ENCODE measurements at regions not wholly inside any gene's neighbourhood (a gene's known extent, or its start where the extent isn't known, plus 50 kb on each side); places are given as distances from the start of the nearest gene placed in this dataset.

DNA sequence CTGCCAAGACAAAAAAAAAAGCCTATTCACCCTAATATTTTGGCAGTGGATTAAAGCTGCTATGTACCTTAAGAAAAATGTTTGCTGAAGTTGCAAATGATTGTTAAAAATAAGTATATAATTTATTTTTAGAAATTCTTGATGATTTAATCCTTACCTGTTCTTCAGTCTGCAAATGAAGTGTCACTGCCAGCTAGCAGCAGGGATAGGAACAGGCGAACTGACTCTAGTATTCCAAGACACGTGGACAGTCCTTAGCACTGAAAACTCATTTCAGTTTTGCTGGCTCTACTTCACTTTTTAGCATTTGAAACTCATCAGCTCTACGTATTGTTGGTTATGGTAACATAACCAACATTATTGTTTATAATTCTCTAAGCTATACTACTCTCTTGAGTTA is 204.4 kb upstream of the ID4 start:
- CTCF ChIA-PET: interaction anchor here (1.1 kb wide), 1 partner anchor 10 kb away, joined by 3 read pairs; no protein-coding TSS in a partner anchor
- no peak for DNase-seq (ENCODE audit: extremely low spot score)
- POLR2A ChIA-PET: no interaction called here
- TF ChIP-seq TARDBP (IDR thresholded peaks at IDR 0.05) (no peak), FOXA1 (IDR thresholded peaks at IDR 0.05) (no peak), FOXM1 (IDR thresholded peaks at IDR 0.05; ENCODE audit: borderline replicate concordance) (no peak), FOXK2 (IDR thresholded peaks at IDR 0.05) (no peak), ELF4 (IDR thresholded peaks at IDR 0.05) (no peak), LEF1 (IDR thresholded peaks at IDR 0.05; ENCODE audit: borderline replicate concordance) (no peak), CTBP1 (IDR thresholded peaks at IDR 0.05; ENCODE audit: borderline replicate concordance) (no peak)
- TF ChIP-seq, protein P1, sequence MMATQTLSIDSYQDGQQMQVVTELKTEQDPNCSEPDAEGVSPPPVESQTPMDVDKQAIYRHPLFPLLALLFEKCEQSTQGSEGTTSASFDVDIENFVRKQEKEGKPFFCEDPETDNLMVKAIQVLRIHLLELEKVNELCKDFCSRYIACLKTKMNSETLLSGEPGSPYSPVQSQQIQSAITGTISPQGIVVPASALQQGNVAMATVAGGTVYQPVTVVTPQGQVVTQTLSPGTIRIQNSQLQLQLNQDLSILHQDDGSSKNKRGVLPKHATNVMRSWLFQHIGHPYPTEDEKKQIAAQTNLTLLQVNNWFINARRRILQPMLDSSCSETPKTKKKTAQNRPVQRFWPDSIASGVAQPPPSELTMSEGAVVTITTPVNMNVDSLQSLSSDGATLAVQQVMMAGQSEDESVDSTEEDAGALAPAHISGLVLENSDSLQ (IDR thresholded peaks at IDR 0.05): no peak

DNA sequence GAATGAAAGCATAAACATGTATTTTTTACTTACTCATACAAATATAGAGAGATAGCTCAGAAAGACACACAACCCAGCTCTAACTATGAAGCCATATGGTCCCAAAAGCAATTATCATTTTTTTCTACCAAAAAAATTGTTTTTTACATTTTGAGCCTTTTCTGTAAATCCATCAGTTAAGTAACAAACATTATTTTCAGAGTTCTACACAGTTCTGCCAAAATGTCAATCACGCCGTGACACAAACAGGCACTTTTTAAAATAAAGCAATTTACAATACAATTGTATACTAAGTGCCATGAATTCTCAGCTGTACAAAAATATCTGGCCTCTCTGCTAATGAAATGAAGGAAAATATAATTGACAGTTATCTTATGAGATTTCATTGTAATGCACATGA is 201.4 kb upstream of the ID4 start:
- ChIA-PET CTCF (no interaction called here), POLR2A (no interaction called here)
- TF ChIP-seq TARDBP (IDR thresholded peaks at IDR 0.05): no peak
- TF ChIP-seq FOXK2 (IDR thresholded peaks at IDR 0.05): no peak
- no peak for TF ChIP-seq L3MBTL2 (conservative IDR thresholded peaks at IDR 0.05)
- TF ChIP-seq, protein P1 (IDR thresholded peaks at IDR 0.05): no peak
- no peak for TF ChIP-seq ARNT (IDR thresholded peaks at IDR 0.05)
- no peak for TF ChIP-seq FOXA1 (IDR thresholded peaks at IDR 0.05)
- no peak for TF ChIP-seq FOXM1 (IDR thresholded peaks at IDR 0.05; ENCODE audit: borderline replicate concordance)
- TF ChIP-seq ZNF384 (IDR thresholded peaks at IDR 0.05): no peak
- no peak for TF ChIP-seq SUZ12 (IDR thresholded peaks at IDR 0.05)
- TF ChIP-seq SP1 (IDR thresholded peaks at IDR 0.05): no peak
- TF ChIP-seq HDGF (IDR thresholded peaks at IDR 0.05; ENCODE audit: borderline replicate concordance): no peak
- no peak for TF ChIP-seq ELF4 (IDR thresholded peaks at IDR 0.05)
- DNase-seq (ENCODE audit: extremely low spot score): no peak

DNA sequence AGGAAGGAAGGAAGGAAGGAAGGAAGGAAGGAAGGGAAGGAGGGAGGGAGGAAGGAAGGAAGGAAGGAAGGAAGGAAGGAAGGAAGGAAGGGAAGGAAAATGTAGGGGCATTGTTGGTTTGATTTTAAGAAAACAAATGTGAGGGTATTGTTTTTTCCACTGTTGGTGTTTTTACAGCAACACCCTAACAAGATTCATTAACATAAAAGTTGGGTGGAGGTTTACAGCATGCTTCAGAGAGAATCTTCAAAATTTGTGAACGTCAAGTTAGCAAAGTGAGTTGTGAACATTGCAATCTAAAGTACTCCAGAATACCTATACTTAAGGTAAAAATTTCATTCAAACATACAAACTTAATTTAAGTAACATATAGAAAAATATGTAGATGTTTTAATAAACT is 200.2 kb upstream of the ID4 start:
- CTCF ChIA-PET: no interaction called here
- TF ChIP-seq NFRKB (IDR thresholded peaks at IDR 0.05) (no peak), HDGF (IDR thresholded peaks at IDR 0.05; ENCODE audit: borderline replicate concordance) (no peak), BHLHE40 (IDR thresholded peaks at IDR 0.05; ENCODE audit: borderline replicate concordance) (no peak), FOXA1 (IDR thresholded peaks at IDR 0.05) (no peak), TARDBP (IDR thresholded peaks at IDR 0.05) (no peak), L3MBTL2 (conservative IDR thresholded peaks at IDR 0.05) (no peak), ZNF384 (IDR thresholded peaks at IDR 0.05) (no peak), SP1 (IDR thresholded peaks at IDR 0.05) (no peak), FOXM1 (IDR thresholded peaks at IDR 0.05; ENCODE audit: borderline replicate concordance) (no peak), LEF1 (IDR thresholded peaks at IDR 0.05; ENCODE audit: borderline replicate concordance) (no peak), SUZ12 (IDR thresholded peaks at IDR 0.05) (no peak), ARNT (IDR thresholded peaks at IDR 0.05) (no peak), ELF4 (IDR thresholded peaks at IDR 0.05) (no peak), CTBP1 (IDR thresholded peaks at IDR 0.05; ENCODE audit: borderline replicate concordance) (no peak), FOXK2 (IDR thresholded peaks at IDR 0.05) (no peak)
- TF ChIP-seq, protein P1 (IDR thresholded peaks at IDR 0.05): no peak

DNA sequence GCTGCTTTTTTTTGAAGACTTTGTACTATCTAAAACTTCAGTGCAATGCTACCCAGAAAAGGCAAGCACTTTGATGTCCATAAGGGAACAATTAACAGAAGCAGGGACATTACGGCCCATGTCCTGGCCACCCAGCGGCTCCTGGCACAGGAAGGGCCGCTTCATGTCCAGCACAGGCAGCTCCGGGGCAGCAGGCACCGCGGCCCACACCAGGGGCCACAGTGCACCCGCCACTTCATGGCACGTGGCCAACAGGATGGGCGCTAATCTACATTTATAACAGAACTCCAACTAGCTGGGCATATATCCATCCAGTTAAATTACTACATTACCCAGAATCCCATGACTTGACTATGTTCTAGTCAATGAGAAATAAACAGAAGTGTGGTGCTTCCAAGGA is 198.2 kb upstream of the ID4 start:
- ChIA-PET POLR2A (no interaction called here), CTCF (no interaction called here)
- TF ChIP-seq ELF4 (IDR thresholded peaks at IDR 0.05): no peak
- TF ChIP-seq, protein P1 (IDR thresholded peaks at IDR 0.05): no peak
- no peak for TF ChIP-seq FOXK2 (IDR thresholded peaks at IDR 0.05)
- no peak for TF ChIP-seq HDGF (IDR thresholded peaks at IDR 0.05; ENCODE audit: borderline replicate concordance)
- no peak for TF ChIP-seq SUZ12 (IDR thresholded peaks at IDR 0.05)
- no peak for TF ChIP-seq FOXM1 (IDR thresholded peaks at IDR 0.05; ENCODE audit: borderline replicate concordance)
- no peak for TF ChIP-seq NFRKB (IDR thresholded peaks at IDR 0.05)
- no peak for TF ChIP-seq ARNT (IDR thresholded peaks at IDR 0.05)
- no peak for TF ChIP-seq BHLHE40 (IDR thresholded peaks at IDR 0.05; ENCODE audit: borderline replicate concordance)
- no peak for TF ChIP-seq FOXA1 (IDR thresholded peaks at IDR 0.05)
- TF ChIP-seq L3MBTL2 (conservative IDR thresholded peaks at IDR 0.05): no peak
- TF ChIP-seq LEF1 (IDR thresholded peaks at IDR 0.05; ENCODE audit: borderline replicate concordance): no peak
- no peak for TF ChIP-seq CTBP1 (IDR thresholded peaks at IDR 0.05; ENCODE audit: borderline replicate concordance)
- no peak for TF ChIP-seq SP1 (IDR thresholded peaks at IDR 0.05)
- no peak for TF ChIP-seq TARDBP (IDR thresholded peaks at IDR 0.05)
- no peak for TF ChIP-seq ZNF384 (IDR thresholded peaks at IDR 0.05)
- no peak for DNase-seq (ENCODE audit: extremely low spot score)

More for the DNA sequence above, 200.2 kb upstream of the ID4 start:
- POLR2A ChIA-PET: no interaction called here
- DNase-seq (ENCODE audit: extremely low spot score): no peak

DNA sequence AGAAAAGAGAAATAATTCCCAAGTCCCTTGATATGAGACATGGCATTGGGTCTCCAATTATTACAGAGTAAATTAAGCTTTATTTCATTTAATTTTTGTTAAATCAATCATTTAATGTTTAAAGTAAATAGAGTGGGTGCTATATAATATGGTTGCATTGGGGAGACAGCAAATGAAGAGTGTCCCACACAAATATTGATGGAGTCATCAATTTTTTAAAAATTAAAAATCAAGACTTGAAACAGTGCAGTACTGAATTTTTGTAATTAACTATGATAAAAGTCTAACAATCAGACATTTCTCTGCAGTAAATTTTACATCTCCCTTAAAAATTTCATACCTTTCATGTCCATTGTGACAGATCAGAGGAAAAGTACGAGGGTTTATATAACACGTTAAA is 193.9 kb upstream of the ID4 start:
- CTCF ChIA-PET: interaction anchor here (0.8 kb wide), 1 partner anchor 11 kb away, joined by 3 read pairs; no protein-coding TSS in a partner anchor
- TF ChIP-seq FOXM1 (IDR thresholded peaks at IDR 0.05; ENCODE audit: borderline replicate concordance) (no peak), HDGF (IDR thresholded peaks at IDR 0.05; ENCODE audit: borderline replicate concordance) (no peak), TARDBP (IDR thresholded peaks at IDR 0.05) (no peak), CTBP1 (IDR thresholded peaks at IDR 0.05; ENCODE audit: borderline replicate concordance) (no peak), SUZ12 (IDR thresholded peaks at IDR 0.05) (no peak), LEF1 (IDR thresholded peaks at IDR 0.05; ENCODE audit: borderline replicate concordance) (no peak), FOXK2 (IDR thresholded peaks at IDR 0.05) (no peak), ELF4 (IDR thresholded peaks at IDR 0.05) (no peak), SP1 (IDR thresholded peaks at IDR 0.05) (no peak), ZNF384 (IDR thresholded peaks at IDR 0.05) (no peak), NFRKB (IDR thresholded peaks at IDR 0.05) (no peak), L3MBTL2 (conservative IDR thresholded peaks at IDR 0.05) (no peak), FOXA1 (IDR thresholded peaks at IDR 0.05) (no peak), ARNT (IDR thresholded peaks at IDR 0.05) (no peak)
- TF ChIP-seq, protein P1 (IDR thresholded peaks at IDR 0.05): no peak
- no peak for DNase-seq (ENCODE audit: extremely low spot score)
- POLR2A ChIA-PET: no interaction called here

Measured in HEK293T (cell line).